SK-N-SH treated with all-trans-retinoic acid at 6 μM for 48 hours (cell line): ENCODE measurements at regions not wholly inside any gene's neighbourhood (a gene's known extent, or its start where the extent isn't known, plus 50 kb on each side); places are given as distances from the start of the nearest gene placed in this dataset.

ENCODE experiments used
- ATAC-seq: fragments of 200-7000 bp; cut with Tn5 transposase; 3 replicates; pipeline ENCODE4 v1.9.1; 2020; ENCODE audit warnings: mild to moderate bottlenecking, moderate library complexity
- ARNTL ChIP-seq: fragments of 450-650 bp; formaldehyde crosslinking; IDR thresholded peaks from 2 replicates; pipeline ENCODE4 v1.5.0; 2020; ENCODE audit warnings: low read depth, mild to moderate bottlenecking, moderate library complexity, borderline replicate concordance
- BACH2 ChIP-seq: fragments of 250-450 bp; sonication (Bioruptor Pico); IDR thresholded peaks from 2 replicates; pipeline ENCODE4 v1.9.0; 2021; ENCODE audit warnings: mild to moderate bottlenecking, borderline replicate concordance
- CSDC2 ChIP-seq: fragments of 250-450 bp; sonication (Bioruptor Pico); IDR thresholded peaks from 2 replicates; pipeline ENCODE4 v1.5.0; 2020; ENCODE audit warnings: mild to moderate bottlenecking, moderate library complexity
- ESRRG ChIP-seq: fragments of 250-450 bp; sonication (Bioruptor Pico); IDR thresholded peaks from 2 replicates; pipeline ENCODE4 v1.6.1; 2021; ENCODE audit warnings: mild to moderate bottlenecking
- GLIS3 ChIP-seq: fragments of 250-450 bp; sonication (Bioruptor Pico); IDR thresholded peaks from 2 replicates; pipeline ENCODE4 v1.5.0; 2020; ENCODE audit warnings: mild to moderate bottlenecking, moderate library complexity
- ISL1 ChIP-seq: fragments of 250-450 bp; sonication (Bioruptor Pico); IDR thresholded peaks from 2 replicates; pipeline ENCODE4 v2.1.2; 2022; ENCODE audit warnings: mild to moderate bottlenecking, moderate library complexity
- OSR1 ChIP-seq: fragments of 250-450 bp; sonication (Bioruptor Pico); IDR thresholded peaks from 2 replicates; pipeline ENCODE4 v1.8.0; 2022; ENCODE audit warnings: moderate library complexity, mild to moderate bottlenecking, inconsistent platforms
- POU6F1 ChIP-seq: fragments of 250-450 bp; sonication (Bioruptor Pico); IDR thresholded peaks from 2 replicates; pipeline ENCODE4 v1.8.0; 2021; ENCODE audit warnings: low read depth, mild to moderate bottlenecking, moderate library complexity, borderline replicate concordance
- PPARA ChIP-seq: fragments of 250-450 bp; sonication (Bioruptor Pico); IDR thresholded peaks from 2 replicates; pipeline ENCODE4 v1.5.0; 2020; ENCODE audit warnings: mild to moderate bottlenecking, borderline replicate concordance
- RARB ChIP-seq: fragments of 250-450 bp; sonication (Bioruptor Pico); IDR thresholded peaks from 2 replicates; pipeline ENCODE4 v1.8.0; 2021; ENCODE audit warnings: mild to moderate bottlenecking, moderate library complexity
- SNAI2 ChIP-seq: fragments of 250-450 bp; sonication (Bioruptor Pico); IDR thresholded peaks from 2 replicates; pipeline ENCODE4 v1.5.0; 2020; ENCODE audit warnings: mild to moderate bottlenecking, moderate library complexity
- TCF4 ChIP-seq: fragments of 250-450 bp; sonication (Bioruptor Pico); IDR thresholded peaks from 2 replicates; pipeline ENCODE4 v1.8.0; 2021; ENCODE audit warnings: mild to moderate bottlenecking, moderate library complexity, borderline replicate concordance
- TOX ChIP-seq: fragments of 250-450 bp; sonication (Bioruptor Pico); IDR thresholded peaks from 2 replicates; pipeline ENCODE4 v1.8.0; 2021; ENCODE audit warnings: mild to moderate bottlenecking, moderate library complexity, borderline replicate concordance
- TSHZ2 ChIP-seq: fragments of 250-450 bp; sonication (Bioruptor Pico); IDR thresholded peaks from 2 replicates; pipeline ENCODE4 v1.5.0; 2020; ENCODE audit warnings: mild to moderate bottlenecking, moderate library complexity
- ZC3H10 ChIP-seq: fragments of 250-450 bp; sonication (Bioruptor Pico); IDR thresholded peaks from 2 replicates; pipeline ENCODE4 v1.5.1; 2021; ENCODE audit warnings: mild to moderate bottlenecking, moderate library complexity
- ZFP3 ChIP-seq: fragments of 250-450 bp; sonication (Bioruptor Pico); IDR thresholded peaks from 2 replicates; pipeline ENCODE4 v1.5.0; 2020; ENCODE audit warnings: mild to moderate bottlenecking, moderate library complexity
- ZFP30 ChIP-seq: fragments of 450-650 bp; formaldehyde crosslinking; IDR thresholded peaks from 2 replicates; pipeline ENCODE4 v1.5.0; 2022; ENCODE audit warnings: mild to moderate bottlenecking, moderate library complexity
- ZNF70 ChIP-seq: fragments of 450-650 bp; formaldehyde crosslinking; IDR thresholded peaks from 2 replicates; pipeline ENCODE4 v1.5.0; 2020; ENCODE audit warnings: mild to moderate bottlenecking, moderate library complexity
- TF ChIP-seq, protein P1 (sequence below): fragments of 250-450 bp; sonication (Bioruptor Pico); IDR thresholded peaks from 2 replicates; pipeline ENCODE4 v1.5.1; 2021; ENCODE audit warnings: mild to moderate bottlenecking, moderate library complexity
- TF ChIP-seq, protein P2 (sequence below): fragments of 250-450 bp; sonication (Bioruptor Pico); IDR thresholded peaks from 2 replicates; pipeline ENCODE4 v1.5.1; 2020; ENCODE audit warnings: low read depth, mild to moderate bottlenecking, moderate library complexity

DNA sequence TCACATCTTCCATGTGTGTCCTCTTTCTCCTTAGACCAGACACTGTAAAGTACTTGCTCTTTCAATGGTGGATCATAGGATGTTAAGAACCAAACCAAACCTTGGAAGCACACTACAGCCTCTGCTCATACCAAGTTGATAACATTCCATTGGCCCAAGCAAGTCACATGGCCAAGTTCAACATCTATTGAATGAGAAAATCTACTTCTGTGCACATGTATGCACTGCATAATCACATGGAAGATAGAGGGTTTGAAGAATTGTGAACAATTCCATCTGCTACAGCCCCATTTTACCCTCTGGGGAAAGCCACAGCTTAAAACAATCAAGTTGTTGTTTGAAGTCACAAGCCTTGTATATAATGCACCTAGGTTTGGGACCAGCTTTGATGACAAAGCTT is 68.2 kb downstream of the MFAP3 start:
- TF ChIP-seq ISL1 (no peak), TSHZ2 (CRISPR knock-in tag) (no peak), ZFP3 (no peak), POU6F1 (no peak), SNAI2 (CRISPR knock-in tag) (no peak), ZNF70 (CRISPR knock-in tag) (no peak), TCF4 (CRISPR knock-in tag) (no peak), PPARA (CRISPR knock-in tag) (no peak), OSR1 (CRISPR knock-in tag) (no peak), GLIS3 (CRISPR knock-in tag) (no peak), ARNTL (no peak), TOX (CRISPR knock-in tag) (no peak), BACH2 (CRISPR knock-in tag) (no peak), RARB (no peak), ZFP30 (no peak), ZC3H10 (CRISPR knock-in tag) (no peak), CSDC2 (no peak)
- TF ChIP-seq, protein P1, sequence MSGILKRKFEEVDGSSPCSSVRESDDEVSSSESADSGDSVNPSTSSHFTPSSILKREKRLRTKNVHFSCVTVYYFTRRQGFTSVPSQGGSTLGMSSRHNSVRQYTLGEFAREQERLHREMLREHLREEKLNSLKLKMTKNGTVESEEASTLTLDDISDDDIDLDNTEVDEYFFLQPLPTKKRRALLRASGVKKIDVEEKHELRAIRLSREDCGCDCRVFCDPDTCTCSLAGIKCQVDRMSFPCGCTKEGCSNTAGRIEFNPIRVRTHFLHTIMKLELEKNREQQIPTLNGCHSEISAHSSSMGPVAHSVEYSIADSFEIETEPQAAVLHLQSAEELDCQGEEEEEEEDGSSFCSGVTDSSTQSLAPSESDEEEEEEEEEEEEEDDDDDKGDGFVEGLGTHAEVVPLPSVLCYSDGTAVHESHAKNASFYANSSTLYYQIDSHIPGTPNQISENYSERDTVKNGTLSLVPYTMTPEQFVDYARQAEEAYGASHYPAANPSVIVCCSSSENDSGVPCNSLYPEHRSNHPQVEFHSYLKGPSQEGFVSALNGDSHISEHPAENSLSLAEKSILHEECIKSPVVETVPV (CRISPR knock-in tag): no peak
- ATAC-seq: no peak

DNA sequence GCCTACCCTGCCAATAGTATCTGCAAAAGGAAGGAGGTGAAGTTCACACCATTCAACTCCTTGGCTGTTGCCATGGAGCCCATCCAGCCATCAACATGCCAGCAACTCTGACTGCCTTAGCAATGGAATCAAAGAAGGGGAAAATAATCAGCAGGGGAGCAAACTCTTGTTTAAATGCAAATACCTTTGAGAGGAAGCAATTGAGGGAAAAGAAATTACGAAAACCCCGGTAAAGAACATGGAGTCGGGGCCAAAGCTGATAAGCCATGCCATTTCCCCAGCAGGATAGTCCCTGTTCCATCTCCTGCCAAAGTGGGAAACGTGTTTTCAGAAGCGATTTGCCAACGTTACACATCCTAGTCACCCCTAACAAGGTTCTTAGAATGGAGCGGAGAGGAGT is 69.0 kb downstream of the MFAP3 start:
- TF ChIP-seq, protein P2, sequence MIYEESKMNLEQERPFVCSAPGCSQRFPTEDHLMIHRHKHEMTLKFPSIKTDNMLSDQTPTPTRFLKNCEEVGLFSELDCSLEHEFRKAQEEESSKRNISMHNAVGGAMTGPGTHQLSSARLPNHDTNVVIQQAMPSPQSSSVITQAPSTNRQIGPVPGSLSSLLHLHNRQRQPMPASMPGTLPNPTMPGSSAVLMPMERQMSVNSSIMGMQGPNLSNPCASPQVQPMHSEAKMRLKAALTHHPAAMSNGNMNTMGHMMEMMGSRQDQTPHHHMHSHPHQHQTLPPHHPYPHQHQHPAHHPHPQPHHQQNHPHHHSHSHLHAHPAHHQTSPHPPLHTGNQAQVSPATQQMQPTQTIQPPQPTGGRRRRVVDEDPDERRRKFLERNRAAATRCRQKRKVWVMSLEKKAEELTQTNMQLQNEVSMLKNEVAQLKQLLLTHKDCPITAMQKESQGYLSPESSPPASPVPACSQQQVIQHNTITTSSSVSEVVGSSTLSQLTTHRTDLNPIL (CRISPR knock-in tag): no peak
- TF ChIP-seq TSHZ2 (CRISPR knock-in tag) (no peak), ESRRG (CRISPR knock-in tag) (no peak), GLIS3 (CRISPR knock-in tag) (no peak), ZFP3 (no peak), BACH2 (CRISPR knock-in tag) (no peak), TCF4 (CRISPR knock-in tag) (no peak), SNAI2 (CRISPR knock-in tag) (no peak), ARNTL (no peak), ZNF70 (CRISPR knock-in tag) (no peak), PPARA (CRISPR knock-in tag) (no peak), ZFP30 (no peak)
- TF ChIP-seq, protein P1 (CRISPR knock-in tag): no peak
- ATAC-seq: no peak
